Muscle of leg (tissue), 3 donors: ENCODE measurements at regions not wholly inside any gene's neighbourhood (a gene's known extent, or its start where the extent isn't known, plus 50 kb on each side); places are given as distances from the start of the nearest gene placed in this dataset.
"Not testable (repeated sequence)": the region's sequence is repeated elsewhere in the genome, so short reads cannot be mapped to it uniquely, and the experiment has no call there.

Source experiments
- DNase-seq: peaks from one replicate; pipeline ENCODE4 v3.0.0; 2013
- H3K27ac ChIP-seq: one replicate; pipeline ENCODE4 v1.5.1; 2013; ENCODE audit warnings: mild to moderate bottlenecking, low read length, control low read depth
- H3K27me3 ChIP-seq: one replicate; pipeline ENCODE4 v1.6.1; 2013; ENCODE audit warnings: low read length; ENCODE audit not compliant: control insufficient read depth, insufficient read depth
- H3K36me3 ChIP-seq: one replicate; pipeline ENCODE4 v1.6.1; 2013; ENCODE audit warnings: low read length; ENCODE audit not compliant: control insufficient read depth, insufficient read depth
- H3K4me1 ChIP-seq: one replicate; pipeline ENCODE4 v1.6.1; 2013; ENCODE audit warnings: low read length; ENCODE audit not compliant: control insufficient read depth, insufficient read depth
- H3K4me3 ChIP-seq: one replicate; pipeline ENCODE4 v1.5.1; 2013; ENCODE audit warnings: low read length, control low read depth
- H3K9me3 ChIP-seq: replicated peaks from 2 replicates; pipeline ENCODE4 v1.6.1; 2013; ENCODE audit warnings: low read depth, low read length; ENCODE audit not compliant: control insufficient read depth
- WGBS: methylation state at CpG from one replicate; pipeline ENCODE4 v1.1.5; 2013; ENCODE audit warnings: missing lambda C conversion rate; ENCODE audit not compliant: insufficient coverage; 5-methylcytosine and 5-hydroxymethylcytosine counted together

GRCh38 chr7:32816409-32816948 is 75.1 kb downstream of the KBTBD2 start:
- DNase-seq, H3K36me3 ChIP-seq, H3K27ac ChIP-seq, H3K9me3 ChIP-seq, H3K27me3 ChIP-seq, H3K4me3 ChIP-seq, H3K4me1 ChIP-seq: not testable (repeated sequence)
- WGBS: 86% methylated on average over 1 of the region's 6 CpGs

DNA sequence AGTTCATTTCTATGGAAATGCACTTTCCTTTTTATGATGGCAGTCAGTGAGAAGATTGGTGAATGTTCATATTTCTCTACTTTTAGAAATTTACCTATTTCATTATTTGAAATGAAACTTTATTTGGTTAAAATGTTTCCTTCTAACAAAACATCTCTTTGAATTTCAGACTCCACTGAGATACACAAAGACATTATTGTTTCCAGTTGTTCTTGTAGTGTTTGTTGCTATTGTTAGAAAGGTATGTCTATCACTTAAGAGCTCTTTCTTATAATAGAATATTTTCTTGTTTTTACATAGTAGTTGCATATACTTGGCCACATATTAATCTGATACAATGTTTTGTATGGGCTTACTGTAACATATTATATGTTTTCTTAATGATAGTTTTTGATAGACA is 76.8 kb downstream of the KBTBD2 start:
- not testable (repeated sequence) for H3K27me3 ChIP-seq, H3K36me3 ChIP-seq, H3K4me3 ChIP-seq, H3K9me3 ChIP-seq, DNase-seq, H3K4me1 ChIP-seq, H3K27ac ChIP-seq

GRCh38 chr7:32809871-32810270 is 81.7 kb downstream of the KBTBD2 start:
- DNase-seq: no peak
- WGBS: 43% methylated on average over 2 of the region's 2 CpGs
- Histone ChIP-seq H3K4me3 (no peak overlapping the region), H3K27me3 (no peaks in the 10 kb centered on the region), H3K36me3 (no peaks in the 10 kb centered on the region), H3K27ac (no peak overlapping the region), H3K4me1 (no peaks in the 10 kb centered on the region), H3K9me3 (no peaks in the 10 kb centered on the region)

DNA sequence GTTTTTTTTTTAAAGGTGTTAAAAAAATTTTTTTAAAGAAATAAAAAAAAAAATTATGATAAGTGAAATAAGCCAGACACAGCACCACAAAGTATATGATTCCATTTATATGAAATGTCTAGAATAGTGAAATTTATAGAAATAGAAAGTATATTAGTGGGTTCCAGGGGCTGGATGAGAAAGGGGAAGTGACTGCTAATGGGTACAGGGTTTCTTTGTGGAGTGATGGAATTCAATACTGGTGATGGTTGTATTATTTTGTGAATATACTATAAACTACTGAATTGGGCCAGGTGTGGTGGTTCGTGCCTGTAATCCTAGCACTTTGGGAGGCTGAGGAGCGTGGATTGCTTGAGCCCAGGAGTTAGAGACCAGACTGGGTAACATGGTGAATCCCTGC is 82.2 kb downstream of the KBTBD2 start:
- no peaks in the 10 kb centered on the region for H3K4me1 ChIP-seq
- no peak overlapping the region for H3K27ac ChIP-seq
- H3K36me3 ChIP-seq: no peaks in the 10 kb centered on the region
- no CpG with 5 or more reads among the region's 2 CpGs for WGBS
- DNase-seq: no peak
- H3K9me3 ChIP-seq: no peaks in the 10 kb centered on the region
- no peak overlapping the region for H3K4me3 ChIP-seq
- H3K27me3 ChIP-seq: no peaks in the 10 kb centered on the region

DNA sequence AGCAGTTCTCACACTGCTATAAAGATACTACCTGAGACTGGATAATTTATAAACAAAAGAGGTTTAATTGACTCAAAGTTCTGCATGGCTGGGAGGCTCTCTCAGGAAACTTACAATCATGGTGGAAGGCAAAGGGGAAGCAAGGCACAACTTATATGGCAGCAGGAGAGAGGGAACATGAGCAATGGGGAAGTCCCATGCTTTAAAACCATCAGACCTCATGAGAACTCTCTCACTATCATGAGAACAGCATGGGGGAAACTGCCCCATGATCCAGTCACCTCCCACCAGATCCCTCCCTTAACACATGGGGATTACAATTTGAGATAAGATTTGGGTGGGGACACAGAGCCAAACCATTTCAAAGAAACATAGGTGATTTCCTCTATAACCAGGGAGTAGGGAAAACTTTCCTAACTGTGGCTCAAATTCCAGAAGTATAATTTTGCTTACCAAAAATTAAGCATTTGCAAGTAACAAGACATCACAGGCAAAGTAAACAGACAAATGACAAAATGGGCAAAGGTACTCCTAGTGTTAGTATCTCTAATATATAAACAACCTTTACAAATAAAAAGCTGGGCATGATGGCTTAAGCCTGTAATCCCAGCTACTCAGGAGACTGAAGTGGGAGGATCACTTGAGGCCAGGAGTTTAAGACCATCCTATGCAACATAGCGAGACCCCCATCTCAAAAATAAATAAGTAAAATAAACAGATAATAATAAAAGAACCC is 88.0 kb downstream of the KBTBD2 start:
- Histone ChIP-seq H3K4me3 (no peak overlapping the region), H3K36me3 (no peaks in the 10 kb centered on the region), H3K27me3 (no peaks in the 10 kb centered on the region), H3K27ac (no peak overlapping the region), H3K9me3 (peaks cover 11% of the 10 kb centered on the region), H3K4me1 (no peaks in the 10 kb centered on the region)
- no peak for DNase-seq
- WGBS: no CpG with 5 or more reads among the region's 1 CpG

DNA sequence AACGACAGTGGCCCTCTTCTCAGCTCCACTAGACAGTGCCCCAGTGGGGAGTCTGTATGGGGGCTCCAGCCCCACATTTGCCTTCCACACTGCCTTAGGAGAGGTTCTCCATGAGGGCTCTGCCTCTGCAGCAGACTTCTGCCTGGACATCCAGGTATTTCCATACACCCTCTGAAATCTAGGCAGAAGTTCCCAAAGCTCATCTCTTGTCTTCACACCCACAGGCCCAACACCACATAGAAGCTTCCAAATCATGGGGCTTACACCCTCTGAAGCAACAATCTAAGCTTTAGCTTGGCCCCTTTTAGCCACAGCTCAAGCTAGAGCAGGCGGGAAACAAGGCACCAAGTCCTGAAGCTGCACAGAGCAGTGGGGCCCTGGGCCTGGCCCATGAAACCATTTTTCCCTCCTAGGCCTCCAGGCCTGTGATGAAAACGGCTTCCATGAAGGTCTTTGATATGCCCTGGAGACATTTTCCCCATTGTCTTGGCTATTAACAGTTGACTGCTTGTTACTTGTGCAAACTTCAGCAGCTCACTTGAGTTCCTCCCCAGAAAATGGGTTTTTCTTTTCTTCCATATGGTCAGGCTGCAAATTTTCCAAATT is 89.2 kb downstream of the KBTBD2 start:
- Histone ChIP-seq H3K4me1 (no peaks in the 10 kb centered on the region), H3K4me3 (no peak overlapping the region), H3K36me3 (no peaks in the 10 kb centered on the region), H3K27ac (no peak overlapping the region), H3K27me3 (no peaks in the 10 kb centered on the region), H3K9me3 (peaks cover 11% of the 10 kb centered on the region)
- no peak for DNase-seq
- 80% methylated on average over 2 of the region's 3 CpGs for WGBS

DNA sequence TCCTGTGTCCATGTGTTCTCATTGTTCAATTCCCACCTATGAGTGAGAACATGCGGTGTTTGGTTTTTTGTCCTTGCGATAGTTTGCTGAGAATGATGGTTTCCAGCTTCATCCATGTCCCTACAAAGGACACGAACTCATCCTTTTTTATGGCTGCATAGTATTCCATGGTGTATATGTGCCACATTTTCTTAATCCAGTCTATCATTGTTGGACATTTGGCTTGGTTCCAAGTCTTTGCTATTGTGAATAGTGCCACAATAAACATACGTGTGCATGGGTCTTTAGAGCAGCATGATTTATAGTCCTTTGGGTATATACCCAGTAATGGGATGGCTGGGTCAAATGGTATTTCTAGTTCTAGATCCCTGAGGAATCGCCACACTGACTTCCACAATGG is 98.5 kb downstream of the KBTBD2 start:
- H3K36me3 ChIP-seq, H3K4me1 ChIP-seq, H3K9me3 ChIP-seq, H3K27ac ChIP-seq, H3K27me3 ChIP-seq, H3K4me3 ChIP-seq, DNase-seq: not testable (repeated sequence)
- WGBS: no CpG with 5 or more reads among the region's 5 CpGs

DNA sequence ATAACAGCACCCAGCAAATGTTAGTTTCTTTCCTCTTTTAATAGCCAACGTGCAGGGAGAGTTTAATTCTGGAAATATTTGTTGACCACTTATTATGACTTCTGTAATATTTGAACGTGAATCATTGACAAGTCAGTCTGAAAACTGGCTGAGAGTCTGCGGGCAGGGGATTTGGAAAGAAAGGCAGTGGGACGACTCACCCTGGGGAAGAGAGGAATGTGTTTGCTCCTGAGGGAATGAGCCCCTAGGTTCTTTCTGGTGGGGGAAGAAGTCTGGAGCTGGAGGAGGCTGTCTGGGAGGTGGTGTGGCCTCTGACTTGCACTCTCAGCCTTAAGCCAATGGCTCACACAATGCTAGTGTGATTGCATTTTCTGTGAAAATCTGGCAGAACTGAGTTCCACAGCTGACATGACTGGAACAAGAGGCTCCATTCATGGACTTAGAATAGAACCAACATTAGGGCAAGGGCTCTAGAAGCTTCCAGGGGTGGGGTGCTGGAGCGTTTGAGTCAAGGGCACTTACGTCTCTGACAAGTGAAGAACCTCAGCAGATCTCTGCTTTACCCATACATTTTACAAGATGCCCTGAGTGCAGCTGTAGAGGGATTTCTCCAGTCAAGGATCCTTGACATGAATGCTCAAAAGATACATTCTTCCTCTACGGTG is 100.7 kb downstream of the KBTBD2 start:
- H3K4me3 ChIP-seq, H3K9me3 ChIP-seq, DNase-seq, H3K27ac ChIP-seq, H3K27me3 ChIP-seq, H3K4me1 ChIP-seq, H3K36me3 ChIP-seq: not testable (repeated sequence)
- WGBS: 83% methylated on average over 2 of the region's 7 CpGs

GRCh38 chr7:32789266-32789665 is 102.3 kb downstream of the KBTBD2 start:
- no CpG with 5 or more reads among the region's 8 CpGs for WGBS
- DNase-seq, H3K27me3 ChIP-seq, H3K4me1 ChIP-seq, H3K36me3 ChIP-seq, H3K9me3 ChIP-seq, H3K4me3 ChIP-seq, H3K27ac ChIP-seq: not testable (repeated sequence)

DNA sequence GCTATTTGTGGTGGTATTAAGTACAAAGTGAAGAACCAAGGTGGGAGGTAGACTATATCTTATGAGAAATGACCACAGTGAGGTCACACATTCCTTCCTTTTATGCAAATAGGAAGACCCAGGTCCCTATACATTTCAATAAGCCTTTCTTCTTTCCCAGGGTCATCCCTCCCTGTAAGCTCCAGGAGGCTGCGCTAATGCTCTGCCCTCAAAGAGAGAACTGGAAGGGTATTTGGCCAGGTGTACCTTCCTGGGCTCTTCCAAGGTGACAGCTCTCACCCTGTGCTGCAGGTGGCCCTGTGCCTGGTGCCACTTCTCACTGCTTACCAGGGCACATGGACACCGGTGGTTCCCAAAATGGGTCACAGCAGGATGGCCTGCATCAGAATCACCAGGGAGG is 103.4 kb downstream of the KBTBD2 start:
- not testable (repeated sequence) for H3K9me3 ChIP-seq, H3K27ac ChIP-seq, H3K36me3 ChIP-seq, H3K4me3 ChIP-seq, H3K4me1 ChIP-seq, H3K27me3 ChIP-seq, DNase-seq
- no CpG with 5 or more reads among the region's 2 CpGs for WGBS
